Heart left ventricle (tissue), 13 donors: ENCODE measurements at regions not wholly inside any gene's neighbourhood (a gene's known extent, or its start where the extent isn't known, plus 50 kb on each side); places are given as distances from the start of the nearest gene placed in this dataset.

Experiments used
- POLR2A ChIP-seq, 2 donors: fragments of 450-650 bp; IDR thresholded peaks; one replicate each; pipeline ENCODE4 v1.6.1; 2017; ENCODE audit warnings: antibody characterized with exemption in 2 of 2, mild to moderate bottlenecking in 2 of 2, moderate library complexity in 2 of 2
- TF ChIP-seq, protein P1 (sequence below), 12 donors: fragments of 200-600 bp; sonication (generic) in 4 of 12; IDR thresholded peaks; one replicate each; pipeline versions ENCODE4 v1.5.0 to v1.8.0; 2018 to 2022; ENCODE audit warnings: antibody characterized with exemption in 12 of 12, mild to moderate bottlenecking in 5 of 12
- donor health status: ischemic (EF 13 %, LVEDD 7.1; RV severe dilation, severe dysfunction).
- donor health status: DM: no; HTN: yes; CAD: no.
- donor health status: DM: no; HTN: no; CAD: no.
- donor health status: ischemic (EF 25% LVEDD 6.9; RV normal size, moderate dysfunction).
- donor health status: ischemic (EF 25% LVEDD 5.7; RV mildly dilated, moderate dysfunction).
- donor health status: ischemic (EF 35%, LVEDD 5.7; RV mildly dilated, moderate dysfunction).
- donor health status: nonischemic (EF 11% LVEDD 7.7; RV severe dilation, severe dysfunction).
- donor health status: DM: yes; HTN: yes; CAD: no.
- donor health status: PGD.
- donor health status: ischemic (EF 29% LVEDD 5.4; RV normal size, mild dysfunction).
- donor health status: nonischemic (EF 23%, LVEDD 6.1; RV moderate dilation, normal function).

DNA sequence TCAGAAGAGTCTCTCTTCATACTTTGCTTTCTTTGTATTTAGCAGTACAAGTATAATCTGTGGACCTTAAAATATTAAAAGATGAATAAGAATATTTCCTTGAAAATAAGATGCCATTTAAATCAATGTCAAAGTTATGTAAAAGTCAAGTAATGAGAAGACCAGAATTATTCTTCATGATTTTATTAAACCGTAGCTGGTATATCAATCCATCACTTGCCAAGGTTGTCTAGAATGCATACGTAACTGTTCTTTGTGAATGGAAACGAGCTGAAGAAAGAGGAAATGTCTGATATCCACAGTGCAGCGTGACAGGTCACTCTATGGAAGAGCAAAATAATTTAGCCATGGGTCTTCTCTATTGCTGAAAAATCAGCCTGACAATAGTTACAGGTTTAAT, 488.7 kb upstream of the CCNG1 start:
- TF ChIP-seq, protein P1, sequence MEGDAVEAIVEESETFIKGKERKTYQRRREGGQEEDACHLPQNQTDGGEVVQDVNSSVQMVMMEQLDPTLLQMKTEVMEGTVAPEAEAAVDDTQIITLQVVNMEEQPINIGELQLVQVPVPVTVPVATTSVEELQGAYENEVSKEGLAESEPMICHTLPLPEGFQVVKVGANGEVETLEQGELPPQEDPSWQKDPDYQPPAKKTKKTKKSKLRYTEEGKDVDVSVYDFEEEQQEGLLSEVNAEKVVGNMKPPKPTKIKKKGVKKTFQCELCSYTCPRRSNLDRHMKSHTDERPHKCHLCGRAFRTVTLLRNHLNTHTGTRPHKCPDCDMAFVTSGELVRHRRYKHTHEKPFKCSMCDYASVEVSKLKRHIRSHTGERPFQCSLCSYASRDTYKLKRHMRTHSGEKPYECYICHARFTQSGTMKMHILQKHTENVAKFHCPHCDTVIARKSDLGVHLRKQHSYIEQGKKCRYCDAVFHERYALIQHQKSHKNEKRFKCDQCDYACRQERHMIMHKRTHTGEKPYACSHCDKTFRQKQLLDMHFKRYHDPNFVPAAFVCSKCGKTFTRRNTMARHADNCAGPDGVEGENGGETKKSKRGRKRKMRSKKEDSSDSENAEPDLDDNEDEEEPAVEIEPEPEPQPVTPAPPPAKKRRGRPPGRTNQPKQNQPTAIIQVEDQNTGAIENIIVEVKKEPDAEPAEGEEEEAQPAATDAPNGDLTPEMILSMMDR (IDR thresholded peaks at IDR 0.05): no peak
- TF ChIP-seq POLR2A (IDR thresholded peaks at IDR 0.05): no peak
